ENCODE measurements at regions not wholly inside any gene's neighbourhood (a gene's known extent, or its start where the extent isn't known, plus 50 kb on each side); places are given as distances from the start of the nearest gene placed in this dataset.

- ChIA-PET CTCF (no interaction called here), POLR2A (no interaction called here)
- no peak for FAIRE-seq
These were observed 221.3 kb upstream of the DAPK1 start for GRCh38 chr9:87276327-87276841.

More at GRCh38 chr9:87276327-87276841, 221.3 kb upstream of the DAPK1 start:
- no peaks in the 10 kb centered on the region for H3K9me3 ChIP-seq (replicated peaks; ENCODE audit: control insufficient read depth, insufficient read depth, low read length)
- H2AFZ ChIP-seq (ENCODE audit: low read depth, low read length) = no peak overlapping the region
- no peaks in the 10 kb centered on the region for H3K27me3 ChIP-seq (ENCODE audit: control insufficient read depth in 2 of 2, insufficient read depth in 2 of 2, low read length in 2 of 2)
- no peaks in the 10 kb centered on the region for H3K9me1 ChIP-seq (replicated peaks; ENCODE audit: control insufficient read depth, extremely low read depth, insufficient read depth, low read length)
- H3K4me3 ChIP-seq (replicated peaks in 1 of 3; ENCODE audit: insufficient read depth in 1 of 3, low read depth in 1 of 3, low read length in 3 of 3) = no peak overlapping the region
- H4K20me1 ChIP-seq (replicated peaks; ENCODE audit: control insufficient read depth, extremely low read depth, insufficient read depth, low read length) = no peaks in the 10 kb centered on the region
- H3K79me2 ChIP-seq (ENCODE audit: control insufficient read depth, insufficient read depth, low read length) = no peaks in the 10 kb centered on the region
- H3K36me3 ChIP-seq (ENCODE audit: control insufficient read depth in 2 of 2, extremely low read depth in 1 of 2, insufficient read depth in 2 of 2, low read length in 2 of 2) = no peaks in the 10 kb centered on the region
- no peak for TF ChIP-seq GATA2 (IDR thresholded peaks at IDR 0.05; ENCODE audit: insufficient read depth, insufficient read length, low read depth, low read length)
- no peak for TF ChIP-seq POLR2AphosphoS5 (IDR thresholded peaks at IDR 0.05; ENCODE audit: insufficient read depth, low read depth, low read length)
- TF ChIP-seq JUN (IDR thresholded peaks at IDR 0.05; ENCODE audit: borderline replicate concordance, insufficient read depth, insufficient read length, low read depth) = no peak
- no peak for TF ChIP-seq EZH2 (IDR thresholded peaks at IDR 0.05; ENCODE audit: borderline replicate concordance, low read depth, low read length, severe bottlenecking)
- no peak for TF ChIP-seq MAX (IDR thresholded peaks at IDR 0.05; ENCODE audit: insufficient read depth, insufficient read length)
- no peak for TF ChIP-seq CTCF (IDR thresholded peaks at IDR 0.05; ENCODE audit: extremely low read depth in 1 of 2, insufficient read depth in 1 of 2, low read depth in 1 of 2, low read length in 2 of 2)
- no peak for TF ChIP-seq MYC (IDR thresholded peaks at IDR 0.05; ENCODE audit: low read depth, low read length)
- no peak for TF ChIP-seq POLR2A (IDR thresholded peaks at IDR 0.05; ENCODE audit: low read depth, low read length)
- dilution Hi-C loops (cut with MboI; ENCODE audit: extremely low pct_ligation_motif_present, low sequenced_read_pairs) = no loop called here
- BruUV-seq (replicated peaks) = no TSS peak
- no peak for DNase-seq (ENCODE audit: low read depth, low spot score)
- no peak overlapping the region for H3K27ac ChIP-seq (ENCODE audit: insufficient read depth, low read depth, low read length)
- H3K4me2 ChIP-seq (ENCODE audit: insufficient read depth, low read length) = no peak overlapping the region
- H3K9ac ChIP-seq (replicated peaks; ENCODE audit: extremely low read depth, insufficient read depth, low read length) = no peak overlapping the region
- H3K4me1 ChIP-seq (ENCODE audit: control insufficient read depth, extremely low read depth, insufficient read depth, low read length) = no peaks in the 10 kb centered on the region
- intact Hi-C loops (cut with micrococcal nuclease) = loop anchor here (10.0 kb wide), 1 partner anchor 332 kb away; the partner anchor contains the start of gene GAS1

All from endothelial cell of umbilical vein (primary cell).